ENCODE measurements at regions not wholly inside any gene's neighbourhood (a gene's known extent, or its start where the extent isn't known, plus 50 kb on each side); places are given as distances from the start of the nearest gene placed in this dataset.

DNA sequence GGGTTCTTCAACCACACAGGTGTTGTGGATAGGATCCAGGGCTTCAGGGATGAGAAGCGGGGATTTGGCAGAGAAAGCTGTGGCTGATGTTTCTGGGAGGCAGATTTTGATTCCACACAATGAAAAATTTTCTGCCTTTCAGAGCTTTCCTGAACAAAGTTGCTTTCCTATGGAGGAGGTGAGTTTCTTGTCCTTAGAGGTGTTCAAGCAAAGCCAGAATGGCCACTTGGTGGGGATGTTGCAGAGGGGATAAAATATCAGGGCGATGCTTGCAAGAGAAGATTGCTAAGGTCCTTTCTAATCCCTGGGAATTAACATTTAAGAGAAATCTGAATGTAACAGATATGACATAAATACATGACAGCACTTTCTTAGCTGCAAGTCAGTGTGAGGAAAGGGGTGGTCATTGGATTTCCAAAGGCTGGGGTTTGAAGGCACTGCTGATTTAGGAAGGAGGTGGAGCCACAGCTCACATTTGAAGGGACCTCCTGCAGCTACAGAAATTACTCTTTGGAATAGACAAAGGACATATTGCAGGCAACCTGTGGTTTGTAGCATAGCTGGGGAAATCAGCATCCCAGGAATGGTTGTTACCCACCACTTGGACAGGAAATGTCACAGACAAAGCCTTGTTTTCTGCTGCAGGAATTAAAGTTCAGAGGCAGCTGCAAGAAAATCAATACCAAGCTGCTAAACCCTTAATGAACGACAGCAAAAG, 271.1 kb upstream of the CHD6 start:
- H3K27ac ChIP-seq (ENCODE audit: insufficient read depth, low read length): no peak overlapping the region
- no peaks in the 10 kb centered on the region for H3K4me1 ChIP-seq (ENCODE audit: control insufficient read depth, insufficient read depth, low read length)
- in situ Hi-C loops (cut with MboI; ENCODE audit: low sequenced_read_pairs) (no loop called here), dilution Hi-C loops (cut with HindIII; ENCODE audit: low sequenced_read_pairs, unreplicated experiment) (no loop called here), intact Hi-C loops (cut with micrococcal nuclease) (no loop called here)
- H4K5ac ChIP-seq (ENCODE audit: low read depth, low read length): no peak overlapping the region
- H4K91ac ChIP-seq (ENCODE audit: insufficient read depth, low read depth, low read length): no peak overlapping the region
- H3K4me2 ChIP-seq (ENCODE audit: low read depth, low read length): no peak overlapping the region
- H3K36me3 ChIP-seq (ENCODE audit: control insufficient read depth, insufficient read depth, low read length): no peaks in the 10 kb centered on the region
- POLR2A ChIA-PET (ENCODE audit: unreplicated experiment): no interaction called here
- H3K9me1 ChIP-seq (ENCODE audit: insufficient read depth, low read length): no peaks in the 10 kb centered on the region
- no peak overlapping the region for H2AK5ac ChIP-seq (ENCODE audit: low read depth, low read length)
- no peak overlapping the region for H2BK20ac ChIP-seq (ENCODE audit: low read depth, low read length)
- TF ChIP-seq, protein P1, sequence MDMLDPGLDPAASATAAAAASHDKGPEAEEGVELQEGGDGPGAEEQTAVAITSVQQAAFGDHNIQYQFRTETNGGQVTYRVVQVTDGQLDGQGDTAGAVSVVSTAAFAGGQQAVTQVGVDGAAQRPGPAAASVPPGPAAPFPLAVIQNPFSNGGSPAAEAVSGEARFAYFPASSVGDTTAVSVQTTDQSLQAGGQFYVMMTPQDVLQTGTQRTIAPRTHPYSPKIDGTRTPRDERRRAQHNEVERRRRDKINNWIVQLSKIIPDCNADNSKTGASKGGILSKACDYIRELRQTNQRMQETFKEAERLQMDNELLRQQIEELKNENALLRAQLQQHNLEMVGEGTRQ (IDR thresholded peaks at IDR 0.05; ENCODE audit: low read depth, low read length): no peak
- no peak for TF ChIP-seq RFX5 (IDR thresholded peaks at IDR 0.05; ENCODE audit: low read depth, low read length)
- TF ChIP-seq FOS (IDR thresholded peaks at IDR 0.05; ENCODE audit: low read depth, low read length): no peak
- no peaks in the 10 kb centered on the region for H3K27me3 ChIP-seq (ENCODE audit: control insufficient read depth, insufficient read depth, low read length)
- CTCF ChIA-PET: no interaction called here
- H3K56ac ChIP-seq (ENCODE audit: extremely low read depth, insufficient read depth, low read length): no peak overlapping the region
- ATAC-seq (ENCODE audit: low read depth) (no peak), DNase-seq (no peak)
- H3K18ac ChIP-seq (ENCODE audit: low read depth, low read length): no peak overlapping the region
- no peak overlapping the region for H4K8ac ChIP-seq (ENCODE audit: low read depth in 2 of 2, low read length in 2 of 2)
- H3K4me3 ChIP-seq (ENCODE audit: insufficient read depth, low read depth, low read length): no peak overlapping the region
- no peaks in the 10 kb centered on the region for H3K79me1 ChIP-seq (ENCODE audit: low read depth in 1 of 2, low read length in 2 of 2)
- no peak overlapping the region for H2AK9ac ChIP-seq (replicated peaks; ENCODE audit: low read depth, low read length, poor library complexity)
- no CpG with 5 or more reads among the region's 3 CpGs for WGBS, 2 experiments (ENCODE audit: extremely low coverage in 2 of 2, insufficient read length in 1 of 2)
- no peak overlapping the region for H2BK120ac ChIP-seq (ENCODE audit: low read depth, low read length)
- no peak overlapping the region for H3K9ac ChIP-seq (ENCODE audit: low read depth, low read length)
- H2BK5ac ChIP-seq (ENCODE audit: low read depth, low read length, poor library complexity, severe bottlenecking): no peak overlapping the region
- no peak overlapping the region for H3K23ac ChIP-seq (ENCODE audit: low read depth, low read length)
- no peak overlapping the region for H3K4ac ChIP-seq (ENCODE audit: low read depth, low read length)
- no peak overlapping the region for H3K14ac ChIP-seq (replicated peaks; ENCODE audit: low read depth, low read length)
- no peak overlapping the region for H2BK15ac ChIP-seq (ENCODE audit: low read depth, low read length)
- H4K20me1 ChIP-seq (ENCODE audit: insufficient read depth, low read length): no peaks in the 10 kb centered on the region
- no peak overlapping the region for H2AFZ ChIP-seq (replicated peaks; ENCODE audit: low read length, poor library complexity)
- peaks cover 10% of the 10 kb centered on the region; the same call in 1 of the 2 replicates for H3K9me3 ChIP-seq (ENCODE audit: control insufficient read depth, insufficient read depth, low read length)
- BruUV-seq (replicated peaks): no TSS peak
